ENCODE measurements at regions not wholly inside any gene's neighbourhood (a gene's known extent, or its start where the extent isn't known, plus 50 kb on each side); places are given as distances from the start of the nearest gene placed in this dataset.

- WGBS (ENCODE audit: low lambda C conversion rate, missing lambda C conversion rate): 61% methylated on average over 8 of the region's 8 CpGs
- no peaks in the 10 kb centered on the region for H3K27me3 ChIP-seq
- no peaks in the 10 kb centered on the region for H4K20me1 ChIP-seq (ENCODE audit: insufficient read depth, poor library complexity, severe bottlenecking)
- no peak overlapping the region for H2AFZ ChIP-seq
- TF ChIP-seq EZH2 (IDR thresholded peaks at IDR 0.05; ENCODE audit: borderline replicate concordance): no peak
- TF ChIP-seq CTCF (IDR thresholded peaks at IDR 0.05; ENCODE audit: poor library complexity): no peak
- no peak for TF ChIP-seq EZH2phosphoT487 (IDR thresholded peaks at IDR 0.05; ENCODE audit: low read depth, severe bottlenecking, unreplicated experiment)
- H3K36me3 ChIP-seq (replicated peaks; ENCODE audit: insufficient read depth, low read depth): no peaks in the 10 kb centered on the region
- no peaks in the 10 kb centered on the region for H3K9me3 ChIP-seq (ENCODE audit: low read depth)
- H3K4me3 ChIP-seq: no peak overlapping the region
- H3K4me1 ChIP-seq (ENCODE audit: insufficient read depth): peaks cover 24% of the 10 kb centered on the region
- H3K9me2 ChIP-seq (replicated peaks; ENCODE audit: insufficient read depth): no peaks in the 10 kb centered on the region
- peak overlapping the region; percentile 96 for H3K27ac ChIP-seq
- DNase-seq (ENCODE audit: low spot score): peak; percentile 57
- H3K4me2 ChIP-seq: no peak overlapping the region
- no peaks in the 10 kb centered on the region for H3K79me2 ChIP-seq
Measured at GRCh38 chr4:128516301-128516969, 228.8 kb upstream of the PGRMC2 start.

GRCh38 chr4:128513664-128514484, 226.3 kb upstream of the PGRMC2 start:
- H2AFZ ChIP-seq: no peak overlapping the region
- H3K9me2 ChIP-seq (replicated peaks; ENCODE audit: insufficient read depth): no peaks in the 10 kb centered on the region
- no peak overlapping the region for H3K27ac ChIP-seq
- no peaks in the 10 kb centered on the region for H4K20me1 ChIP-seq (ENCODE audit: insufficient read depth, poor library complexity, severe bottlenecking)
- TF ChIP-seq CTCF (IDR thresholded peaks at IDR 0.05; ENCODE audit: poor library complexity) (no peak), EZH2 (IDR thresholded peaks at IDR 0.05; ENCODE audit: borderline replicate concordance) (no peak)
- no peaks in the 10 kb centered on the region for H3K79me2 ChIP-seq
- H3K4me1 ChIP-seq (ENCODE audit: insufficient read depth): peaks cover 17% of the 10 kb centered on the region
- no peak overlapping the region for H3K4me3 ChIP-seq
- WGBS (ENCODE audit: low lambda C conversion rate, missing lambda C conversion rate): 87% methylated on average over 3 of the region's 3 CpGs
- no peaks in the 10 kb centered on the region for H3K27me3 ChIP-seq
- H3K9me3 ChIP-seq (ENCODE audit: low read depth): no peaks in the 10 kb centered on the region
- H3K4me2 ChIP-seq: no peak overlapping the region
- no peaks in the 10 kb centered on the region for H3K36me3 ChIP-seq (replicated peaks; ENCODE audit: insufficient read depth, low read depth)
- DNase-seq (ENCODE audit: low spot score): no peak

- H3K9me3 ChIP-seq (ENCODE audit: low read depth): no peaks in the 10 kb centered on the region
- no peak overlapping the region for H3K27ac ChIP-seq
- H3K4me3 ChIP-seq: no peak overlapping the region
- H3K36me3 ChIP-seq (replicated peaks; ENCODE audit: insufficient read depth, low read depth): no peaks in the 10 kb centered on the region
- no peak overlapping the region for H3K4me2 ChIP-seq
- DNase-seq (ENCODE audit: low spot score): no peak
- no peaks in the 10 kb centered on the region for H4K20me1 ChIP-seq (ENCODE audit: insufficient read depth, poor library complexity, severe bottlenecking)
- no peaks in the 10 kb centered on the region for H3K27me3 ChIP-seq
- H3K79me2 ChIP-seq: no peaks in the 10 kb centered on the region
- no peak for TF ChIP-seq EZH2phosphoT487 (IDR thresholded peaks at IDR 0.05; ENCODE audit: low read depth, severe bottlenecking, unreplicated experiment)
- no peak for TF ChIP-seq CTCF (IDR thresholded peaks at IDR 0.05; ENCODE audit: poor library complexity)
- TF ChIP-seq EZH2 (IDR thresholded peaks at IDR 0.05; ENCODE audit: borderline replicate concordance): no peak
- no peak overlapping the region for H2AFZ ChIP-seq
- no peaks in the 10 kb centered on the region for H3K9me2 ChIP-seq (replicated peaks; ENCODE audit: insufficient read depth)
- peaks cover 10% of the 10 kb centered on the region for H3K4me1 ChIP-seq (ENCODE audit: insufficient read depth)
Measured at GRCh38 chr4:128512767-128513322, 225.2 kb upstream of the PGRMC2 start.

All from hepatocyte (in vitro differentiated cells).